ENCODE measurements at regions not wholly inside any gene's neighbourhood (a gene's known extent, or its start where the extent isn't known, plus 50 kb on each side); places are given as distances from the start of the nearest gene placed in this dataset.

DNA sequence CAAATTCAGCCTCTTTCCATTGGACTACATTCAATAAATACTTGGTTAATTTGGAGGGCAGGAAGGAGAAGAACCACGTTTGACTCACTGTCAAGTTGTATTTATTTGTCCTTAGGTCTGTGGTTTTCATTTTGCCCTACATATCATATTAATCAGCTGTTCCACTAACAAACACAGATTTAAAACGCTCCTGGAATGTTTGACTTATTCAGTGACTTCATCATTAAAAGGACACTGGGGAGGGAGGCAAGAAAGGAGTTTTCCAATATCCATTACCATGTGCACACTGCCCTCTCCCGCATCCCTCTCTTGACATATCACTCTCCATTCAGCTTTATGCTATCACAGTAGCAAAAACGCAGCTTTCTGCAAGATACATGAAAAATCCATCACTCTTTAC is 98.2 kb upstream of the C1orf87 start:
- no peaks in the 10 kb centered on the region for H3K9me3 ChIP-seq (ENCODE audit: control insufficient read depth in 1 of 2, insufficient read depth in 1 of 2, low read length in 2 of 2)
- ChIA-PET CTCF (no interaction called here), POLR2A (no interaction called here)
- Mint-ChIP-seq H3K9me3 (no peaks in the 10 kb centered on the region), H3K27ac (no peak overlapping the region), H3K4me1 (ENCODE audit: low read depth) (no peaks in the 10 kb centered on the region), H3K4me3 (no peak overlapping the region), H3K27me3 (no peaks in the 10 kb centered on the region), H3K36me3 (ENCODE audit: low read depth) (no peaks in the 10 kb centered on the region)
- intact Hi-C loops (cut with DNase I, micrococcal nuclease) = no loop called here
- TF ChIP-seq CTCF (IDR thresholded peaks at IDR 0.05) = no peak
- H3K4me3 ChIP-seq (ENCODE audit: low read length) = no peak overlapping the region
- no peak for ATAC-seq (ENCODE audit: poor library complexity)
- no peaks in the 10 kb centered on the region for H3K4me1 ChIP-seq (ENCODE audit: insufficient read depth, low read length)
- no peaks in the 10 kb centered on the region for H3K27me3 ChIP-seq (ENCODE audit: control insufficient read depth in 1 of 2, insufficient read depth in 2 of 2, low read length in 2 of 2)
- H3K27ac ChIP-seq (ENCODE audit: low read depth in 1 of 2, low read length in 2 of 2) = no peak overlapping the region
- no peaks in the 10 kb centered on the region for H3K36me3 ChIP-seq (ENCODE audit: insufficient read depth, low read length)
- no peak for DNase-seq

- no peak overlapping the region for H3K4me3 Mint-ChIP-seq
- Histone ChIP-seq H3K4me1 (ENCODE audit: insufficient read depth, low read length) (no peaks in the 10 kb centered on the region), H3K36me3 (ENCODE audit: insufficient read depth, low read length) (no peaks in the 10 kb centered on the region), H3K4me3 (ENCODE audit: low read length) (no peak overlapping the region), H3K9me3 (ENCODE audit: control insufficient read depth in 1 of 2, insufficient read depth in 1 of 2, low read length in 2 of 2) (no peaks in the 10 kb centered on the region), H3K27me3 (ENCODE audit: control insufficient read depth in 1 of 2, insufficient read depth in 2 of 2, low read length in 2 of 2) (no peaks in the 10 kb centered on the region), H3K27ac (ENCODE audit: low read depth in 1 of 2, low read length in 2 of 2) (no peak overlapping the region)
- no peaks in the 10 kb centered on the region for H3K4me1 Mint-ChIP-seq (ENCODE audit: low read depth)
- TF ChIP-seq CTCF (IDR thresholded peaks at IDR 0.05) = no peak
- intact Hi-C loops (cut with DNase I, micrococcal nuclease) = no loop called here
- DNase-seq (no peak), ATAC-seq (ENCODE audit: poor library complexity) (no peak)
- ChIA-PET CTCF (no interaction called here), POLR2A (no interaction called here)
- no peaks in the 10 kb centered on the region for H3K27me3 Mint-ChIP-seq
- no peak overlapping the region for H3K27ac Mint-ChIP-seq
- no peaks in the 10 kb centered on the region for H3K9me3 Mint-ChIP-seq
- H3K36me3 Mint-ChIP-seq (ENCODE audit: low read depth) = no peaks in the 10 kb centered on the region
Measured at GRCh38 chr1:60170709-60171108, 97.1 kb upstream of the C1orf87 start.

DNA sequence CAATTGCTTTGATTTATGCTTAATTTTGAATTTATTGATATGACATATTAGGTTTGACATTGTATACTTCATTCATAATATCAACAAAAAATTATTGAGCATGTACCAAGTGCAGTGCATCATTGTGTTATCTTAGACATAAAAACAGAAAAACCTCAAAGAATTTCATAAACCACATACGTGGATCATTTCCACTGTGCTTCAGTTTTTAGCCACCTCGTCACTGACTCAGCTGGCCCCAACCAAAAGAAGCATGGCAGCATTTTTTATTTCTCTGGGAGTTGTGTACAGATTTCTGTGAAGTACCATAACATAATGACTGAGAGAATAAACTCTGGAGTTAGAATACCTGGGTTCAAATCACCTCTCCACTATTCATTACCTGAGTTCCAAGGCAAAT is 95.6 kb upstream of the C1orf87 start:
- DNase-seq (no peak), ATAC-seq (ENCODE audit: poor library complexity) (no peak)
- Mint-ChIP-seq H3K27ac (no peak overlapping the region), H3K9me3 (no peaks in the 10 kb centered on the region), H3K4me3 (no peak overlapping the region), H3K4me1 (ENCODE audit: low read depth) (no peaks in the 10 kb centered on the region), H3K36me3 (ENCODE audit: low read depth) (no peaks in the 10 kb centered on the region), H3K27me3 (no peaks in the 10 kb centered on the region)
- Histone ChIP-seq H3K36me3 (ENCODE audit: insufficient read depth, low read length) (no peaks in the 10 kb centered on the region), H3K27me3 (ENCODE audit: control insufficient read depth in 1 of 2, insufficient read depth in 2 of 2, low read length in 2 of 2) (no peaks in the 10 kb centered on the region), H3K4me3 (ENCODE audit: low read length) (no peak overlapping the region), H3K9me3 (ENCODE audit: control insufficient read depth in 1 of 2, insufficient read depth in 1 of 2, low read length in 2 of 2) (no peaks in the 10 kb centered on the region), H3K27ac (ENCODE audit: low read depth in 1 of 2, low read length in 2 of 2) (no peak overlapping the region), H3K4me1 (ENCODE audit: insufficient read depth, low read length) (no peaks in the 10 kb centered on the region)
- TF ChIP-seq CTCF (IDR thresholded peaks at IDR 0.05) = no peak
- CTCF ChIA-PET = no interaction called here
- intact Hi-C loops (cut with DNase I, micrococcal nuclease) = no loop called here
- POLR2A ChIA-PET = no interaction called here

All from CD4-positive, alpha-beta T cell (primary cell).